Left ventricle myocardium inferior (tissue), 1 donor: ENCODE measurements at regions not wholly inside any gene's neighbourhood (a gene's known extent, or its start where the extent isn't known, plus 50 kb on each side); places are given as distances from the start of the nearest gene placed in this dataset.
A peak's percentile ranks its signal among the peaks of the same experiment; 100 is the strongest.

Source experiments
- DNase-seq: peaks from one replicate; pipeline ENCODE4 v3.0.0-alpha.2; 2020
- H3K27ac ChIP-seq: fragments of 200-600 bp; replicated peaks from 2 replicates; pipeline ENCODE4 v1.8.0; 2021
- H3K27me3 ChIP-seq: fragments of 200-600 bp; 2 replicates; pipeline ENCODE4 v1.8.0; 2021; ENCODE audit warnings: low read depth
- H3K36me3 ChIP-seq: fragments of 200-600 bp; 2 replicates; pipeline ENCODE4 v1.8.0; 2021
- H3K4me1 ChIP-seq: fragments of 200-600 bp; 2 replicates; pipeline ENCODE4 v1.8.0; 2021
- H3K4me3 ChIP-seq: fragments of 200-600 bp; 2 replicates; pipeline ENCODE4 v1.8.0; 2021; ENCODE audit warnings: mild to moderate bottlenecking, moderate library complexity
- H3K9me3 ChIP-seq: fragments of 200-600 bp; replicated peaks from 2 replicates; pipeline ENCODE4 v1.8.0; 2021
- intact Hi-C: fragments of 100-400 bp; cut with micrococcal nuclease; formaldehyde crosslinking; loops from one replicate; pipeline ENCODE4 v1.11.0; 2022
- TF ChIP-seq, protein P1 (sequence below): fragments of 200-600 bp; IDR thresholded peaks from 2 replicates; pipeline ENCODE4 v1.8.0; 2021; ENCODE audit warnings: antibody characterized with exemption, mild to moderate bottlenecking, borderline replicate concordance
- donor health status: DM: no; HTN: yes; CAD: no; lungs with severe emphysema.

DNA sequence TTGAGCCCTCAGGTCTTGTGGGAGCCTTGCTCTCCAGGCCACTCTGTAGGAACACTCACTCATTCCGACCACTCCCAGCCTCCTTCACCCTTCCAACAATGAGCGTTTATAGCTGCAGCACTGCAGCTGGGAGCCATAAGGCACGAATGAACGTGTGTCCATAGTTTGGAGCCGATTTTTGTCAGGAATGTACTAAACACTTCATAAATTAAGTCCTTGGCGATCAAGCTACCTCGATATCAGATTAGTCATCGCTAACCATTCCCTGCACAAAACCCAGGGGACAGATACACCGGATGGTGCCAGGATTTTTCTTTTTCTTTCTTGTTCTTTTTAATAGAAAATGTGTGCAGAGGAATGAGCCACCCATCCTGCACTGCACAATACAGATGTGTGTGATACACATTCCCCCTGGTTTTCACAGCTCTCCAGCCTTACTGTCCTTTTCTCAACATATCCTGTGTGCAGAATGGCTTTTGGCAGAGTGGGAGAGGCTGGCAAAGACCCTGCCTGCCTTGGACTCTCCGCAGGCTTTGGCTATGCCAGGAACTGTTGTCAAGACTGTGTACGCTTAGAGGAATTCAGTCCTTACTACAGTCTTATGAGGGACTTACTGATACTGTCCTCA is 68.4 kb upstream of the ELAC2 start:
- intact Hi-C loops = no loop called here
- Histone ChIP-seq H3K4me1 (peaks cover 5% of the 10 kb centered on the region), H3K27ac (no peak overlapping the region), H3K27me3 (peaks cover 49% of the 10 kb centered on the region), H3K9me3 (no peaks in the 10 kb centered on the region), H3K36me3 (no peaks in the 10 kb centered on the region), H3K4me3 (no peak overlapping the region)
- TF ChIP-seq, protein P1, sequence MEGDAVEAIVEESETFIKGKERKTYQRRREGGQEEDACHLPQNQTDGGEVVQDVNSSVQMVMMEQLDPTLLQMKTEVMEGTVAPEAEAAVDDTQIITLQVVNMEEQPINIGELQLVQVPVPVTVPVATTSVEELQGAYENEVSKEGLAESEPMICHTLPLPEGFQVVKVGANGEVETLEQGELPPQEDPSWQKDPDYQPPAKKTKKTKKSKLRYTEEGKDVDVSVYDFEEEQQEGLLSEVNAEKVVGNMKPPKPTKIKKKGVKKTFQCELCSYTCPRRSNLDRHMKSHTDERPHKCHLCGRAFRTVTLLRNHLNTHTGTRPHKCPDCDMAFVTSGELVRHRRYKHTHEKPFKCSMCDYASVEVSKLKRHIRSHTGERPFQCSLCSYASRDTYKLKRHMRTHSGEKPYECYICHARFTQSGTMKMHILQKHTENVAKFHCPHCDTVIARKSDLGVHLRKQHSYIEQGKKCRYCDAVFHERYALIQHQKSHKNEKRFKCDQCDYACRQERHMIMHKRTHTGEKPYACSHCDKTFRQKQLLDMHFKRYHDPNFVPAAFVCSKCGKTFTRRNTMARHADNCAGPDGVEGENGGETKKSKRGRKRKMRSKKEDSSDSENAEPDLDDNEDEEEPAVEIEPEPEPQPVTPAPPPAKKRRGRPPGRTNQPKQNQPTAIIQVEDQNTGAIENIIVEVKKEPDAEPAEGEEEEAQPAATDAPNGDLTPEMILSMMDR = no peak
- peak; percentile 22 for DNase-seq

DNA sequence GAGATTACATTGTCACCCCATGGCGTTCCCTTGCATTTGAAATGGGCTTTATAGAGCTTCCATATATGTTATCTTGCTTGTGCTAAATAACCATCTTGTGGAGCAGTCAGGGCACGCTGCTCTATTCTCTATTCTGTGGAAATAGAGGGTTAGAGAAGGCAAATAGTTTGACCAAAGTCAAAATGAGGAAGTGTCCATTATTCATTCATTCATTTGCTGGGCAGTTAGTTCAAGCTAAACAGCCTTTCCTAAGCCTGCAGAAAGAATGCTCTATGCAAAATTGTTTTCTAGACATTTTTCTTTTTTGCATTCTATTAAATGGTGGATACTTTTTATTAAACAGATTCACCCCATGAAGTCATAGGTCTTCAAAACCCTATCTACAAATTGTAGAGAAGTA is 67.8 kb upstream of the ELAC2 start:
- no peak overlapping the region for H3K27ac ChIP-seq
- no peak for DNase-seq
- no peak overlapping the region for H3K4me3 ChIP-seq
- peaks cover 45% of the 10 kb centered on the region for H3K27me3 ChIP-seq
- peaks cover 5% of the 10 kb centered on the region for H3K4me1 ChIP-seq
- intact Hi-C loops = no loop called here
- H3K36me3 ChIP-seq = no peaks in the 10 kb centered on the region
- H3K9me3 ChIP-seq = no peaks in the 10 kb centered on the region
- TF ChIP-seq, protein P1 = no peak

DNA sequence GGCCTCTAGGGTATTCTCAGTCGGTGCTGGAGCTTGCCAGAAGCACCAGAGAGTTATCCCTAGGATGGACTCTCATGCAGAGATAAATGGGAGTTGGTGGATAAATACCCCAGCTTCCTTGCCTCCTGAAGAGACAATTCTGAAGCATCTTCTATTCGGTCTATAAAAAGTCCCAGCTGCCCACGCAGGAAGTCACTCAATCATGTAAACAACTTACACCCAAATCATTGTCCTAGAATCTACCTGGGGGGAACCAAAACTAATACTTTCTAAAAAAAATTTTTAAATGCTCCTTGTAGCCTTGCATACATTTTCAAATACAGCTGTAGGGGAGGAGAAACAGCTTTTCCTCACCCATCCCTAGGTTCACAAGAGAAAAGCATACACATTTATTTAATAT is 66.6 kb upstream of the ELAC2 start:
- Histone ChIP-seq H3K27me3 (peaks cover 54% of the 10 kb centered on the region), H3K27ac (no peak overlapping the region), H3K4me1 (peaks cover 5% of the 10 kb centered on the region), H3K9me3 (no peaks in the 10 kb centered on the region), H3K4me3 (no peak overlapping the region), H3K36me3 (no peaks in the 10 kb centered on the region)
- TF ChIP-seq, protein P1 = no peak
- intact Hi-C loops = no loop called here
- DNase-seq = no peak

DNA sequence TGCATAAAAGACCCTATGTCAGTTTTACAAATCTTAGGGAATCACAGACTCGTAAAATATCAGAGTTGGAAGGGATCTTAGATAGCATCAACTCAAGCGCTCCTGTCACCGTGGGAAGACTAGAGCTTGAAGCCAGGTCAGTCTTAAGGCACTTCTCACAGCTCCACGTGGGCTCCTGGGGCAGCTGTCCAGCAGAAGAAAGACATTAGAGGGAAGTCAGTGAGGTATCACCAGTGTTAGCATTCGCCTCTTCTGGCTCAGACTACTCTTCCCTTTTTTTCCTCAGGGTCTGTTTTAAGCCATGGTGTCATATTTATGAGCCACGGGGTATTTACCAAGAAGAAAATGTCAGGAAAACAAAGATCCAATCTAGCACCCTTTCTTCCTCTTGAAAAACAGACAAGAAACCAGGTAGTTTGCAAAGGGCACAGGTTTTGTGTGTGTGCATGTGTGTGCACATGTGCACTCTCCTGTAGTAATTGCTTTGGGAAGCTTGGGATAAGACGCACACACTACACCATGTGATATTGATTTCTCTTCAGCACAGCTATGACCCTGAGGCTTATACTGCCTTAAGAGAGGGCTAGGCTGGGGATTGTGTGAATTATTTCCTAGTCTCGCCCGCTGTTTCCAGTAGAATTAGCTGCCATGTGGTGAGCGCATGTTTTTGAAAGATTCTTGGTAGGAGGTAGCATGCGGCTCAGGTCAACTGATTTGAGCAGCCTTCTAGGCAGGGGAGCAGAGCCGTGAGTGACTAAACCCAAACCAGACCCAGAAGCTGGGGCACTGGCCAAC is 61.0 kb upstream of the ELAC2 start:
- no peak for DNase-seq
- Histone ChIP-seq H3K27me3 (peaks cover 12% of the 10 kb centered on the region), H3K4me3 (no peak overlapping the region), H3K9me3 (no peaks in the 10 kb centered on the region), H3K36me3 (no peaks in the 10 kb centered on the region), H3K27ac (no peak overlapping the region), H3K4me1 (no peaks in the 10 kb centered on the region)
- intact Hi-C loops = no loop called here
- TF ChIP-seq, protein P1 = no peak

DNA sequence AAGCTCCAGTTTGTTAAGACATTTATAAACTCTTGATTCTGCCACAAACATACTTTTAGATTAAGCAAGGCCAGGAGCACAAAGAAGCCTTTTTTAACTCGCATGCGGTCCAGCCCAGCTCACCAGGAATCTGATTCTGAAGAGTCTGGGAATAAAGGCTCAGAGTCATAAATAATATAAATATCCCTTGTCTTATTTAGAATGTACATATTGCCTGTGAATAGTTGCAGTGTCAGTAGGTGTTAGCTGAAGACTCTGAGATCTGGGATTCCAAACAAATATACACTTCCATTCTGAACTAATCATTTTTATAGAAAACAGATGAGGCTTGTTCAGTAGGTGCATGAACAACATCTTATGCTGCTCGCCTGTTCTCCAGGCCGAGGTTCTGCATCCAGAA is 59.1 kb upstream of the ELAC2 start:
- H3K27me3 ChIP-seq = peaks cover 14% of the 10 kb centered on the region
- no peaks in the 10 kb centered on the region for H3K4me1 ChIP-seq
- H3K36me3 ChIP-seq = no peaks in the 10 kb centered on the region
- H3K27ac ChIP-seq = no peak overlapping the region
- no peak for DNase-seq
- H3K9me3 ChIP-seq = no peaks in the 10 kb centered on the region
- TF ChIP-seq, protein P1 = no peak
- H3K4me3 ChIP-seq = no peak overlapping the region
- intact Hi-C loops = no loop called here
